WTC11 (cell line): ENCODE measurements at regions not wholly inside any gene's neighbourhood (a gene's known extent, or its start where the extent isn't known, plus 50 kb on each side); places are given as distances from the start of the nearest gene placed in this dataset.

Experiments used
- MAX ChIP-seq: sonication (generic); formaldehyde crosslinking; IDR thresholded peaks from 2 replicates; pipeline ENCODE4 v1.8.0; 2022; ENCODE audit warnings: mild to moderate bottlenecking, missing genetic modification reagents
- TF ChIP-seq, protein P1 (sequence below): fragments of 200-600 bp; IDR thresholded peaks from 2 replicates; pipeline ENCODE4 v1.8.0; 2022; ENCODE audit warnings: antibody characterized with exemption

DNA sequence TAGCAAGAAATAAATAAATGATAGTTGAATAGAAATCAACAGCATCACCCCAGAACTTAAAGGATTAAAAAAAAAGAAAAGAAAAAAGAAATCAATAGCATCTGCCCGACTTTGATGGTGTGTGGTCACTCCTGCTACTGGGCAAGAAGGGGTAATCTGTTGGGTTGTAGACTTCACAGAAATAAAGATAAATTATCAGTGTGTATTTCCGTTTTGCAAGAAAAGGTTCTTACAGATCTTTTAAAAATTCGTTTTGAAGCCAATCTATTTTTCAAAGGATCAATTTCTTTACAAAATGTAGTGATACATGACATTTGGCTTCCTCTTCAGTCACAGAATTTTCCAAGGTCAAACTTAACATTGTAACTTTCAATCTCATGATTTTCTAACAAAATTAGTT lies 448.9 kb upstream of the FAR2 start:
- TF ChIP-seq, protein P1, sequence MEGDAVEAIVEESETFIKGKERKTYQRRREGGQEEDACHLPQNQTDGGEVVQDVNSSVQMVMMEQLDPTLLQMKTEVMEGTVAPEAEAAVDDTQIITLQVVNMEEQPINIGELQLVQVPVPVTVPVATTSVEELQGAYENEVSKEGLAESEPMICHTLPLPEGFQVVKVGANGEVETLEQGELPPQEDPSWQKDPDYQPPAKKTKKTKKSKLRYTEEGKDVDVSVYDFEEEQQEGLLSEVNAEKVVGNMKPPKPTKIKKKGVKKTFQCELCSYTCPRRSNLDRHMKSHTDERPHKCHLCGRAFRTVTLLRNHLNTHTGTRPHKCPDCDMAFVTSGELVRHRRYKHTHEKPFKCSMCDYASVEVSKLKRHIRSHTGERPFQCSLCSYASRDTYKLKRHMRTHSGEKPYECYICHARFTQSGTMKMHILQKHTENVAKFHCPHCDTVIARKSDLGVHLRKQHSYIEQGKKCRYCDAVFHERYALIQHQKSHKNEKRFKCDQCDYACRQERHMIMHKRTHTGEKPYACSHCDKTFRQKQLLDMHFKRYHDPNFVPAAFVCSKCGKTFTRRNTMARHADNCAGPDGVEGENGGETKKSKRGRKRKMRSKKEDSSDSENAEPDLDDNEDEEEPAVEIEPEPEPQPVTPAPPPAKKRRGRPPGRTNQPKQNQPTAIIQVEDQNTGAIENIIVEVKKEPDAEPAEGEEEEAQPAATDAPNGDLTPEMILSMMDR = no peak
- TF ChIP-seq MAX (CRISPR knock-in tag) = no peak
